ENCODE measurements at regions not wholly inside any gene's neighbourhood (a gene's known extent, or its start where the extent isn't known, plus 50 kb on each side); places are given as distances from the start of the nearest gene placed in this dataset.
"Not testable (repeated sequence)": the region's sequence is repeated elsewhere in the genome, so short reads cannot be mapped to it uniquely, and the experiment has no call there.

DNA sequence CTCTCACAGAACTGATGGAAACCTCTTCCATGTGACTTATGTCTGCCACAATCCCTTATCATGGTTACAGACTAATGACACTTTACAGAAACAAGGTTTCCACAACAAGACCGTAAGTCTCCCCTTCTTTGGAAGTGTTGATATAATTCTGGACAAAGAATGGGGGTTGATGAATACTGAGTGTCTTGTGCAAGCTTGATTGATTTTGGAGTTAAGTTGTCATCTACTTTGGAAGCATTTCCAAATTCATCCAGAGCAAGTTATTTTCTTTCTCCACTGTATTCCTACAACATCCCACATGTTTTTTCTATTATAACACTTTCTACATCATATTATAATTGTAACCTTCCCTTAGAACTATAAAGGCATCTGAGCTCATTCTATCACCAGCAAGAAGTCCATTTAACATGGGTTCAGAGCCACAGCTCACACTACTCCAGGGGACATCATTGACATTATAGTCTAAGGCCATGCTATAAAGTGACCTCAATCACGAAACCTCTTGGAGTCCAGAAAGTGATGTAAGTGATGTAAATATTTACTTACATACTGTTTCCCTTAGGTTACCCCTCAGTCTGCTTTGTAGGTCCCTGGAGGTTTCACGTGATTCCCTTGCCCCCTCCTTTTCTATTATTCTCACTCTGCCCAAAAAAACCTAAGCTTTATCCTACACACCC is 125.7 kb upstream of the PBX1 start:
- DNase-seq (ENCODE audit: low read depth) = no peak

DNA sequence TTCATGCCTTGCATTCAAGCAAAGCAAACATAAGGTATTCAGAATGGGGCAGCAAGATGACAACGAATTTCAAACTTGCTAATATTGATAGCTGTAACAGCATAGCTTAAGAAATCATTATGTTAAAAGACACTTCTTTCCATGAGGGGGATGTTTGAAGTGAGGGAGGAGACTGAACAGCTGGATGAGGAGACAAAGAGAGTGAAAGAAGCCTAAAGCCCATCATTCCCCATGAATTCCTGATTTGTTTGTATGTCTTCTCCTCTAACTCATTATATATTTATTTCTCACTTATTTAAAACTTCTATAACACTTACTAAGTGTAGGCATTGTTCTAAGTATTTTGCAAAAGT is 125.2 kb upstream of the PBX1 start:
- DNase-seq (ENCODE audit: low read depth) = no peak

GRCh38 chr1:164440232-164440631 is 118.8 kb upstream of the PBX1 start:
- peak; percentile 50 for DNase-seq (ENCODE audit: low read depth)

DNA sequence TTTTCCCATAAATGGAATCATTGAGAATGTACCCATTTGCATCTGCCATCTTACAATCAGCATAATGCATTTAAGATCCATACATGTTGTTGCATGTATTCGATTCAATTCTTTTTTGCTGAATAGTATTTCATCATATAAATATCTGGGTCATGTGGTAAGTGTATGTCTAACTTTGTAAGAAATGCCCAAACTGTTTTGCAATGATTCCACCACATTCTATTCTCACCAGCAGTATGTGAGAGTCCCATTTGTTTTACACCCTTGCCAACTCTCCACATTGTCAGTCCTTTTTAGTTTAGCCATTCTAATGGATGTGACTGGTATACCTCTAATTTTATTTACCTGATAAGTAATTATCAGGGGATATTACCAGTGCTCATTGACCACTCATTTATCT is 115.8 kb upstream of the PBX1 start:
- no peak for DNase-seq (ENCODE audit: low read depth)

- no peak for DNase-seq (ENCODE audit: low read depth)
These were observed 115.1 kb upstream of the PBX1 start for GRCh38 chr1:164443836-164444235.

DNA sequence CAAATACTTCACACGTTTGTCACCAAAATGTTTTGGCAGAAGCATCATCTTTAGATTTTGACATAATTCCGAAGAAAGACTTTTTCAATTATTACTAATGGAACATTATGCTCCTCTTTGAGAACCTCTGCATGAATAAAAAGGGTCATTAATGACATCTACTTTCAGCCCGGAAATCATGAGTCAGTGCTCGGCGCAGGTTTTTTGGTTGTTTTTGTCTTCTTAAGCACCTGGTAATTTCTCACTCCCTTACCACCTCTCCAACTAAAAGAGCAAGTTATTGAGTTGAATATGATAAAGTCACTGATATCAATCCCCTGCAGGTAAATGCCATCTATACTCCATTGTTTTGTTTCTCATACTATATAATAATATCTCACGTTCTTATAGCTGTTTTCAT is 113.0 kb upstream of the PBX1 start:
- DNase-seq (ENCODE audit: low read depth) = no peak

- DNase-seq (ENCODE audit: low read depth) = peak; percentile 29
These were observed 106.4 kb upstream of the PBX1 start for GRCh38 chr1:164452549-164452948.

- no peak for DNase-seq (ENCODE audit: low read depth)
These were observed 102.7 kb upstream of the PBX1 start for GRCh38 chr1:164456272-164456671.

DNA sequence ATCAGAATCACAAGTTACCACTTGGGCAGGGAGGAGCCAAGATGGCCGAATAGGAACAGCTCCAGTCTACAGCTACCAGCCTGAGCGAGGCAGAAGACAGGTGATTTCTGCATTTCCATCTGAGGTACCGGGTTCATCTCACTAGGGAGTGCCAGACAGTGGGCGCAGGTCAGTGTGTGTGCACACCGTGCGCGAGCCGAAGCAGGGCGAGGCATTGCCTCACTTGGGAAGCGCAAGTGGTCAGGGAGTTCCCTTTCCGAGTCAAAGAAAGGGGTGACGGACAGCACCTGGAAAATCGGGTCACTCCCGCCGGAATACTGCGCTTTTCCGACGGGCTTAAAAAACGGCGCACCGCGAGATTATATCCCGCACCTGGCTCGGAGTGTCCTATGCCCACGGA is 99.8 kb upstream of the PBX1 start:
- not testable (repeated sequence) for DNase-seq (ENCODE audit: low read depth)

DNA sequence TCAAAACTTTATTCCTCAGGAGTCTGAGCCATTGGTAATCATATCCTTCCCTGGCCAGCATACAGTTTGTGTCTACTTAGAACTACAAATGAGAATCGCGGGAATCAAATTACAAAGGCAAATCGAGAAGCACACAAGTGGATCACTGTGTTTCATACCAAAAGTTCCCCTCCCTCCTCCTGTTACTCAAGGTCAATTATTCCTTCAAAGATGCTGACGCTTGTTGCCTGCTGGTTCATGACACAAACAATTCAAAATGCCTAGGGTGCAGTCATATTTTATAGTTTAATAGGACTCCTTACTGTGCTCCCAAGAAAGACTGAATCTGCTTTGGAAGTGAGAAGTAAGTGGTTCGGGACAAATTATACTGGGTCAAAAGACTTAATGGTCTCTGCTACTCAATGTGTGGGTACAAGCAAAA is 93.0 kb upstream of the PBX1 start:
- DNase-seq (ENCODE audit: low read depth) = no peak

DNA sequence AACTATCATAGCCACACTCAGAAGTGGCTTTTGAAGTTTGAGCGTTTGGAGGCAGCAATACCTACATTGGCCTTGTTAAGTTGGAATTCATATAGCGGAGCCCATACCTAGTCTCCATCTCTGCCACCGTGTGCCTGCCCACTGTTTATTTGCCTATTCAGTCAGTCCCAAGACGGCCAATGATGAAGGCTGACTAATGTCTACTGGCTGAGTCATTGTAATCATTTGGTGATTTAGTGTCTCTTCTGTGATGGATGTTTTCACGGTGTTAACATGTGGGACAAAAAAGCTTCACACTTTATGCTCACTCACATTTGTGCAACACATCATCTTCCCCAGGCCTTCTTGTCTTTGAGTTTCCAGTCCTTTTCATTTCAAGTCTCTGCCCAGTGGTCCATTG is 92.6 kb upstream of the PBX1 start:
- DNase-seq (ENCODE audit: low read depth) = no peak

DNA sequence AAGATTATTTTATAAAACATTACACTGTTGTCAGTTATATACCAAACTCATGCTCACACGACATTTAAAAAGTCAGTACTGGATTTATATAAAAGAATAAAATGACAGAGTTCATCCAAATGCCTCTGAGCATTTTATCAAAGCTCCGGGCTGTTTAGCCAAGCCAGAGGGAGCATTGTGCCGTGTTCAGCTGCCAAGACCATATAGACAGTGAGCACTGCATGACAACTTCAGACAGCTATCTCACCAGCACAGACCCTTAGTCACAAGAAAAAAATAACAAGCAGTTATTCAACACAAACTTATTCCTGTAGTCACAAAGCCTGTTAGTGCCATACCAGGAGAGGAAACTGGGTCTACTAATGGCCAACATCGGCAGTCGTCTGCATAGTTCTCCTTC is 88.0 kb upstream of the PBX1 start:
- no peak for DNase-seq (ENCODE audit: low read depth)

DNA sequence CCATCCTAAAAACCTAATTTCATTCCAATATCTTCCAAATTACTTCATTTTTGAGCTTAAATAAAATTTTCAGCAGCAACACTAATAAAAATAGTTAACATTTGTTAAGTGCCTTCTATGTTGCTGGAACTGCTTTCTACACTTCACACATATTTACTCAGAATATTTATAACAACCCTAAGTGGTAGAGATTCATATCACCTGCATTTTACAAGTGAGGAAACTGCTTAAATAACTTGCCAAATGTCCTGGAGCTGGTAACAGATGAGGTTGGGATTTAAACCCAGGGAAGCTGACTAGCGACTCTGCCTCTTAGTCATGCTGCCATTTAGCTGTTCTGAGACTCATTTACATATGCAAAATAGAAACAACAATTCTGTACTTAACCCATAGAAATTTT is 86.1 kb upstream of the PBX1 start:
- no peak for DNase-seq (ENCODE audit: low read depth)

GRCh38 chr1:164473544-164473943 is 85.4 kb upstream of the PBX1 start:
- DNase-seq (ENCODE audit: low read depth) = no peak

GRCh38 chr1:164475834-164476233 is 83.2 kb upstream of the PBX1 start:
- DNase-seq (ENCODE audit: low read depth) = no peak

DNA sequence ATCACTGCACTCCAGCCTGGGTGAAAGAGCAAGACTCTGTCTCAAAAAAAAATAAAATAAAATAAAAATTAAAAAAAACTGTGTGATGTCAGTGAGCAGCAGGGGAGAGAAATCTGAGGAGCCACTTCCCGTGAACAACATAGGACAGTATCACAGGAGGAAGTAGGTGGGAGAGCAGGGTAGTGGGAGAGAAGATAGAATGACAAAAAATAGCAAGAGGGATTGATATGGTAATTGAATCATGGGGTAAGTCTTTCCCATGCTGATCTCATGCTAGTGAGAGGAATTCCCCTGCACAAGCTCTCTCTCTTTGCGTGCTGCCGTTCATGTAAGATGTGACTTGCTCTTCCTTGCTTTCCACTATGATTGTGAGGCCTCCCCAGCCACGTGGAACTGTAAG is 81.6 kb upstream of the PBX1 start:
- DNase-seq (ENCODE audit: low read depth) = no peak

DNA sequence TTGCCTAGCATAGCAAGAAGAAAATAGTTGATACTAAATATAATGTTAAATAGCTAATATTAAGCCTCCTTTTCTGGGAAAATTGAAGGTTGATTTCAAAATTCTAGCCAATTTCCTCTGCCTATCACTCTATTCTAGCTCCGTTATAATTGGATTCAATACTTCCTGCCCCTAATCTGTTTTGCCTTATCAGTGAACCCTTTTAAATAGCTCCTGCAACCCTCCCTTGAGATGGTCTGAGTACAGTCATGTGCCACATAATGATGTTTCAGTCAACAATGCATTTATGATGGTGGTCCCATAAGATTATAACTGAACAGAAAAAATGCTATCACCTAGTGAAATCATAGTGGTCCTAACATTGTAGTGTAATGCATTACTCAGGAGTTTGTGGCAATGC is 79.7 kb upstream of the PBX1 start:
- no peak for DNase-seq (ENCODE audit: low read depth)

DNA sequence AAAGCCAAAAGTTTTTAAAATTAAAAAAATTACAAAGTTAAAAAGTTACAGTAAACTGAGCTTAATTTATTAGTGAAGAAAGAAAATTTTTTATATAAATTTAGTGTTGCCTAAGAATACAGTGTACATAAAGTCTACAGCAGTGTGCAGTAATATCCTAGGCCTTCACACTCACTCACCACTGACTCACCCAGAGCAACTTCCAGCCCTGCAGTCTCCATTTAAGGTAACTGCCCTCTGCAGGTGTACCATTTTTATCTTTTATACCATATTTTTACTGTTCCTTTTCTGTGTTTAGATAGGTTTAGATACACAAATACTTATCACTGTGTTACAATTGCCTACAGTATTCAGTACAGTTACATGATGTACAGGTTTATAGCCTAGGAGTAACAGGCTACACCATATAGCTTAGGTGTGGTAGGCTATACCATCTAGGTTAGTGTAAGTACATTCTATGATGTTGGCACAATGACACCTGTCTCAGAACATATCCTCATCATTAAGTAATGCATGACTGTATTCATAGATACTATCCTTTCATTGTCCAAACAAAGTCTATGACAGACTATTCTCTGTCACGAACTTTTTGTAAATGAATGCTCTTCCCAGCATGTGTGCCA is 78.6 kb upstream of the PBX1 start:
- no peak for DNase-seq (ENCODE audit: low read depth)

- DNase-seq (ENCODE audit: low read depth) = no peak
These were observed 63.1 kb upstream of the PBX1 start for GRCh38 chr1:164495905-164496304.

GRCh38 chr1:164498792-164499191 is 60.2 kb upstream of the PBX1 start:
- no peak for DNase-seq (ENCODE audit: low read depth)

GRCh38 chr1:164504749-164505148 is 54.2 kb upstream of the PBX1 start:
- DNase-seq (ENCODE audit: low read depth) = peak; percentile 7

All from EH (cell line).